Activated T-helper 2 cell treated with anti-CD3 and anti-CD28 coated beads, Interferon-gamma antibody, Interleukin-2, Interleukin-4, amounts not matched to agents 10 μg/mL and 5 μg/mL and 100 μg/mL, durations not matched to agents 14 hours and 24 hours and 36 hours (primary cell): ENCODE measurements at regions not wholly inside any gene's neighbourhood (a gene's known extent, or its start where the extent isn't known, plus 50 kb on each side); places are given as distances from the start of the nearest gene placed in this dataset.

Experiments used
- DNase-seq: peaks from one replicate; pipeline ENCODE4 v3.0.0; 2021; ENCODE audit warnings: low spot score
- H3K27ac Mint-ChIP-seq: one replicate; pipeline ENCODE4 v1.8.0; 2021; ENCODE audit warnings: mixed read lengths
- H3K27me3 Mint-ChIP-seq: one replicate; pipeline ENCODE4 v1.8.0; 2021; ENCODE audit warnings: low read depth, mixed read lengths
- H3K36me3 Mint-ChIP-seq: one replicate; pipeline ENCODE4 v1.8.0; 2021; ENCODE audit warnings: low read depth, mixed read lengths
- H3K4me1 Mint-ChIP-seq: one replicate; pipeline ENCODE4 v1.8.0; 2021; ENCODE audit warnings: low read depth, mixed read lengths
- H3K4me3 Mint-ChIP-seq: one replicate; pipeline ENCODE4 v1.8.0; 2021; ENCODE audit warnings: low read depth, mild to moderate bottlenecking, moderate library complexity, mixed read lengths
- H3K9me3 Mint-ChIP-seq: one replicate; pipeline ENCODE4 v1.8.0; 2021; ENCODE audit warnings: mixed read lengths
- intact Hi-C: fragments of 100-400 bp; cut with micrococcal nuclease; formaldehyde crosslinking; loops from one replicate; pipeline ENCODE4 v1.15.1; 2023

GRCh38 chr10:7507887-7508726 lies 97.3 kb upstream of the SFMBT2 start:
- DNase-seq = peak; percentile 60
- Mint-ChIP-seq H3K9me3 (peaks cover 36% of the 10 kb centered on the region), H3K4me3 (no peak overlapping the region), H3K4me1 (peaks cover 45% of the 10 kb centered on the region), H3K27me3 (no peaks in the 10 kb centered on the region), H3K27ac (peak overlapping the region; percentile 90), H3K36me3 (peaks cover 51% of the 10 kb centered on the region)
- intact Hi-C loops = no loop called here

- intact Hi-C loops = no loop called here
- H3K4me3 Mint-ChIP-seq = no peak overlapping the region
These were observed 95.7 kb upstream of the SFMBT2 start for GRCh38 chr10:7506571-7506970.

GRCh38 chr10:7505196-7505595 lies 94.4 kb upstream of the SFMBT2 start:
- Mint-ChIP-seq H3K27ac (no peak overlapping the region), H3K36me3 (peaks cover 36% of the 10 kb centered on the region), H3K4me1 (peaks cover 42% of the 10 kb centered on the region), H3K27me3 (no peaks in the 10 kb centered on the region), H3K9me3 (peaks cover 21% of the 10 kb centered on the region), H3K4me3 (no peak overlapping the region)
- intact Hi-C loops = no loop called here
- DNase-seq = no peak

More at GRCh38 chr10:7506571-7506970, 95.7 kb upstream of the SFMBT2 start:
- Mint-ChIP-seq H3K9me3 (peaks cover 32% of the 10 kb centered on the region), H3K27me3 (no peaks in the 10 kb centered on the region), H3K36me3 (peaks cover 47% of the 10 kb centered on the region), H3K27ac (peak overlapping the region; percentile 56), H3K4me1 (peaks cover 41% of the 10 kb centered on the region)
- no peak for DNase-seq

GRCh38 chr10:7503190-7503589 lies 92.4 kb upstream of the SFMBT2 start:
- peaks cover 19% of the 10 kb centered on the region for H3K36me3 Mint-ChIP-seq
- no peaks in the 10 kb centered on the region for H3K27me3 Mint-ChIP-seq
- no peak overlapping the region for H3K27ac Mint-ChIP-seq
- H3K4me1 Mint-ChIP-seq = peaks cover 35% of the 10 kb centered on the region
- H3K4me3 Mint-ChIP-seq = no peak overlapping the region
- peaks cover 3% of the 10 kb centered on the region for H3K9me3 Mint-ChIP-seq
- intact Hi-C loops = no loop called here
- DNase-seq = no peak

GRCh38 chr10:7501157-7501556 lies 90.3 kb upstream of the SFMBT2 start:
- H3K4me1 Mint-ChIP-seq = peaks cover 25% of the 10 kb centered on the region
- intact Hi-C loops = no loop called here
- H3K27ac Mint-ChIP-seq = no peak overlapping the region
- no peak for DNase-seq
- no peaks in the 10 kb centered on the region for H3K27me3 Mint-ChIP-seq
- H3K4me3 Mint-ChIP-seq = no peak overlapping the region
- H3K9me3 Mint-ChIP-seq = no peaks in the 10 kb centered on the region
- peaks cover 3% of the 10 kb centered on the region for H3K36me3 Mint-ChIP-seq

- H3K27me3 Mint-ChIP-seq = peaks cover 2% of the 10 kb centered on the region
- no peaks in the 10 kb centered on the region for H3K9me3 Mint-ChIP-seq
- no peaks in the 10 kb centered on the region for H3K36me3 Mint-ChIP-seq
These were observed 87.3 kb upstream of the SFMBT2 start for GRCh38 chr10:7498111-7498510.

GRCh38 chr10:7493996-7494395 lies 83.2 kb upstream of the SFMBT2 start:
- DNase-seq = no peak
- Mint-ChIP-seq H3K27me3 (peaks cover 2% of the 10 kb centered on the region), H3K4me1 (peaks cover 50% of the 10 kb centered on the region), H3K9me3 (peaks cover 6% of the 10 kb centered on the region), H3K27ac (no peak overlapping the region), H3K36me3 (peaks cover 14% of the 10 kb centered on the region), H3K4me3 (no peak overlapping the region)
- intact Hi-C loops = no loop called here

More at GRCh38 chr10:7498111-7498510, 87.3 kb upstream of the SFMBT2 start:
- Mint-ChIP-seq H3K27ac (no peak overlapping the region), H3K4me3 (no peak overlapping the region), H3K4me1 (peaks cover 38% of the 10 kb centered on the region)
- intact Hi-C loops = no loop called here
- no peak for DNase-seq

- H3K9me3 Mint-ChIP-seq = peaks cover 7% of the 10 kb centered on the region
- peak overlapping the region; percentile 45 for H3K4me3 Mint-ChIP-seq
- H3K36me3 Mint-ChIP-seq = peaks cover 14% of the 10 kb centered on the region
- no peak for DNase-seq
- peaks cover 2% of the 10 kb centered on the region for H3K27me3 Mint-ChIP-seq
- intact Hi-C loops = no loop called here
- H3K4me1 Mint-ChIP-seq = peaks cover 59% of the 10 kb centered on the region
- peak overlapping the region; percentile 66 for H3K27ac Mint-ChIP-seq
These were observed 81.8 kb upstream of the SFMBT2 start for GRCh38 chr10:7492660-7493046.

GRCh38 chr10:7491949-7492659 lies 81.3 kb upstream of the SFMBT2 start:
- H3K4me3 Mint-ChIP-seq = no peak overlapping the region
- peaks cover 18% of the 10 kb centered on the region for H3K36me3 Mint-ChIP-seq
- peaks cover 12% of the 10 kb centered on the region for H3K9me3 Mint-ChIP-seq
- intact Hi-C loops = no loop called here
- H3K27ac Mint-ChIP-seq = peak overlapping the region; percentile 66
- peaks cover 2% of the 10 kb centered on the region for H3K27me3 Mint-ChIP-seq
- peaks cover 64% of the 10 kb centered on the region for H3K4me1 Mint-ChIP-seq
- no peak for DNase-seq

- Mint-ChIP-seq H3K27ac (no peak overlapping the region), H3K36me3 (peaks cover 18% of the 10 kb centered on the region), H3K27me3 (peaks cover 2% of the 10 kb centered on the region), H3K4me3 (no peak overlapping the region), H3K9me3 (peaks cover 13% of the 10 kb centered on the region), H3K4me1 (peaks cover 64% of the 10 kb centered on the region)
- DNase-seq = no peak
- intact Hi-C loops = no loop called here
These were observed 80.4 kb upstream of the SFMBT2 start for GRCh38 chr10:7491230-7491629.

GRCh38 chr10:7488418-7488829 lies 77.6 kb upstream of the SFMBT2 start:
- Mint-ChIP-seq H3K9me3 (peaks cover 13% of the 10 kb centered on the region), H3K27me3 (peaks cover under 1% of the 10 kb centered on the region), H3K4me3 (no peak overlapping the region), H3K27ac (no peak overlapping the region), H3K4me1 (peaks cover 69% of the 10 kb centered on the region), H3K36me3 (peaks cover 18% of the 10 kb centered on the region)
- DNase-seq = no peak
- intact Hi-C loops = loop anchor here (10.0 kb wide), 1 partner anchor 304 kb away; no protein-coding TSS in a partner anchor

- Mint-ChIP-seq H3K36me3 (peaks cover 18% of the 10 kb centered on the region), H3K27ac (no peak overlapping the region), H3K27me3 (no peaks in the 10 kb centered on the region), H3K4me3 (no peak overlapping the region), H3K9me3 (peaks cover 13% of the 10 kb centered on the region), H3K4me1 (peaks cover 66% of the 10 kb centered on the region)
- no peak for DNase-seq
- intact Hi-C loops = loop anchor here (10.0 kb wide), 1 partner anchor 303 kb away; no protein-coding TSS in a partner anchor
These were observed 76.7 kb upstream of the SFMBT2 start for GRCh38 chr10:7487528-7487927.

- H3K4me3 Mint-ChIP-seq = no peak overlapping the region
- H3K4me1 Mint-ChIP-seq = peaks cover 63% of the 10 kb centered on the region
- no peaks in the 10 kb centered on the region for H3K27me3 Mint-ChIP-seq
- DNase-seq = no peak
- H3K27ac Mint-ChIP-seq = no peak overlapping the region
- intact Hi-C loops = loop anchor here (10.0 kb wide), 1 partner anchor 302 kb away; no protein-coding TSS in a partner anchor
- peaks cover 12% of the 10 kb centered on the region for H3K36me3 Mint-ChIP-seq
- peaks cover 6% of the 10 kb centered on the region for H3K9me3 Mint-ChIP-seq
These were observed 75.7 kb upstream of the SFMBT2 start for GRCh38 chr10:7486528-7486927.
